ENCODE measurements at regions not wholly inside any gene's neighbourhood (a gene's known extent, or its start where the extent isn't known, plus 50 kb on each side); places are given as distances from the start of the nearest gene placed in this dataset.
A peak's percentile ranks its signal among the peaks of the same experiment; 100 is the strongest.

DNA sequence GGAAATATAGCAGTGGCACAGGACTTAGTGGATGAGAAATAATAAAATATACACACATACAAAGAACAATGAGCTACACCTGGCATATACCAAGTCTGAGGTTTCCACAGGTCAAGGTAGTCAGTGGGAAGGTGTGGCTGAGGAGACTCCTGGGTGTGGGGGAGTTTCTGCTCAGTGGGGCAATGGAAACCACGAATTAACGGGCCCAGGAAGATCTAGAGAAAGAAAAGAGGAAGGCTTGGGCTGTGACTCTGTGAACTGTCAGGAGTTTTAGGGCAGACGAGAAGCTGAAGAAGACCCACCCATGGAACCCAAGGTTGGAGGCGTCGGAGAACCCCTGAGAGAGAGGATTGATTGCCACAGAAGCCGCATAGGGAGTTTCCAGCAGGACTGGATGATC lies 196.5 kb downstream of the HERPUD2 start:
- DNase-seq: no peak

GRCh38 chr7:35495844-35496243 lies 199.1 kb downstream of the HERPUD2 start:
- DNase-seq: no peak

GRCh38 chr7:35495377-35495776 lies 199.6 kb downstream of the HERPUD2 start:
- DNase-seq: peak; percentile 11

DNA sequence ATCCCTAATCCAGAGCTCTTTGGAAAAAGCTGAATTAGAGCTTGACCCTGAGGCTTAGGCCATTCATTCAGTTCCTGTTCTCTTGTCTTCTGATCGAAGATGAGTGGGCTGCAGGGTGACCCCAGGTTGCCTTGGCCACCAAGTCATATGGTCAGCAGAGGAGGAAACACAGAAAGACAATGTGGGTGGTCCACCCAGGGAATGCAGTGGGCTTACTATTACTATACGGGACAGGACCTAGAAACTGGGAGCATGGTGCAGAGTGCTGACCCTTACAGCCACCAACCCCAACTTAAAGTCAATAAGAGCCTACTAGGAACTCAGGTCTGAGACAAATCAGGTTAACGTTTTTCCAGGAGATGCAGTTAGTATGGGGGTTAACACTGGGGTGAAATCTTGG lies 200.5 kb downstream of the HERPUD2 start:
- DNase-seq: no peak

GRCh38 chr7:35492451-35493175 lies 202.3 kb downstream of the HERPUD2 start:
- peak; percentile 20 for DNase-seq

DNA sequence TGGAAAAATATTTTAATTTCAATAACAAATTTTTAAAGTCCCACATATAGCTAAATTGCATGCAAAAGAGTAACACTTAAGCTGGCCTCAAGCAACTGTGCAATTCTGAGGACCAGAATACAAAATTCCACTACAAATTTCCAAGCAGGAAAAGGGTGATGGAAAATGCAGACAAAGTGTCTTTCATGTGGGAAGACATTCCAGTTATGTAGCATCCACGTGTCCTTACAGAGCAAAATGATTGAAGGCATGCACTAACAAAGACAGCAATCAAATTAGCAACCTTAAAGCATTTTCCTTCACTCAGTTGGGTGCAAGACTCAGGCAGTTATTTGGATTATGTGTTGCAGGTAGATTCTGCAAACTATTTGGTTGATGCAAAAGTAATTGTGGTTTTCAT lies 203.7 kb downstream of the HERPUD2 start:
- DNase-seq: no peak

GRCh38 chr7:35487841-35488240 lies 207.1 kb downstream of the HERPUD2 start:
- DNase-seq: no peak

DNA sequence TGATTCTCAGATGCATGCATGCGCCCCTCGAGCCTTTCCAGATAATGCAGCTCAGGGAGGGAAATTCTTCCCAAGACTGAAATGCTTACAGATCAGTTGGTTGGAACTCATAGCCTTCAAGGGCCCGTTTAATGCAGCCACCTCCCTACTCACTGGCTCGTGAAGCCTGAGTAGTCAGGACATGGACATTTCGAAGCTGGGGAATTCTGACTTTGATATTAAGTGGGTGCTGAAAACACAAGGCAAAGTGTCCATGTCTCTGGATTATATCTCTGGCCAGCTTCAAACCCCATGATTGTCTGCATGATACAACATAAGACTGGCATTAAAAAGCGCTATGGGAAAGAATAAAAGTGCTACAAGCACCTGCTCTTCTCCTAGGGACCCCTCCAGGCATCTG lies 207.5 kb downstream of the HERPUD2 start:
- DNase-seq: no peak

DNA sequence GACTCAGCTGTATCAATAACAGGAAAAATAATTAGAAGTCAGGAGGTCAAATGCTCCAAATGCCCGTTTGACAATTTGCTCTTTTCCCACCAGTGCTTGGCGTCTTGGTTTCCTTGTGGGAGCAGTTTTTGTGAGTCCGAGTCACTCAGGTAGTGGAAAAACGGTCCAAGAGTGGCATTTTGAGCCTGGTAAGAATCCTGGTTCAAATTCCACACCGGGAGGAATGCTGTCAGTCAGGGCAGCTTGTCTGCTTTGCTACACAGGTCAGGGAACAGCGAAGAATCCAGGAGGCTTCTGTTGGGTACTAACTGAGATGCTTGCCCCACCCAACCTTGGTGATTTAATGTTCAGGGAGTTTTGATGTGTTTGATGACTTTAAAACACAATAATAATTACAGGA lies 209.5 kb downstream of the HERPUD2 start:
- no peak for DNase-seq

GRCh38 chr7:35483568-35483967 lies 211.4 kb downstream of the HERPUD2 start:
- no peak for DNase-seq

GRCh38 chr7:35482231-35482630 lies 212.7 kb downstream of the HERPUD2 start:
- no peak for DNase-seq

DNA sequence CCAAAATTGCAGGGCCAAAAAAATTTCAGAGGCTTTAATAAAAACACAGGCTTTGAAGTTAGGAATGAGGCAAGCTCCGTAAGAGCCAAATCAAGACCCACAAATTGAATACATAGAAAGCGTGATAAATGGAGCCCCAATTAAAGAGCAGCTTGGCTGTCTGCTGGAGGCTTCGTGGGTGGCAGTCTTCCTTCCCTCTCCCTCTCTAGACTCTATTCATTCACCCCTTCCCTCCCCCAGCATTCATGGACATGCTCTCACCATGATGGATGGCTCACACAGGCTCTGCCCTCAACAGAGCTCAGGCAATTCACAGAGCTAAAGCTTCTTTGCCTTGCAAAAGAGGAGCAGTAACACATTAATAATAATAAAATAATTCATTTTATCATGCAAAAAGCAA lies 214.1 kb downstream of the HERPUD2 start:
- peak; percentile 24 for DNase-seq

DNA sequence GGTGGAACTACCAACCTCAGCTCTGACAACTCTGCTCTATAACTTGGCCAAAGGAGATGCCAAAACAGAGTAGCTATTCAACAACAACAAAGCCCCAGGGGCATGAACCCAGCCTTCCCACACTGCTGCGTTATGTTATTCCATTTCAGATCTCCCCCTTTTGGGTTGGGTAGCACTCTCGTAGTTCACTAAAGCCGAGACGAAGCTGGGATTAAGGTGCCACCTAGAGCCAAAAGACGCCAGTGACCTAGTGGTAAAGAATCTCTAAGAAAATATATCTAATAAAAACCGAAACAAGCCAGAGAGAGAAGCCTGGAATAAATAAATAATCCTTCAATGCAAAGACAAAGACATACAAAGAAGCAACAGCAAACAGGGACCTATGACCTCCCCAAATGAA lies 217.3 kb downstream of the HERPUD2 start:
- no peak for DNase-seq

- DNase-seq: no peak
These were observed 220.2 kb upstream of the TBX20 start for GRCh38 chr7:35474100-35474499.

DNA sequence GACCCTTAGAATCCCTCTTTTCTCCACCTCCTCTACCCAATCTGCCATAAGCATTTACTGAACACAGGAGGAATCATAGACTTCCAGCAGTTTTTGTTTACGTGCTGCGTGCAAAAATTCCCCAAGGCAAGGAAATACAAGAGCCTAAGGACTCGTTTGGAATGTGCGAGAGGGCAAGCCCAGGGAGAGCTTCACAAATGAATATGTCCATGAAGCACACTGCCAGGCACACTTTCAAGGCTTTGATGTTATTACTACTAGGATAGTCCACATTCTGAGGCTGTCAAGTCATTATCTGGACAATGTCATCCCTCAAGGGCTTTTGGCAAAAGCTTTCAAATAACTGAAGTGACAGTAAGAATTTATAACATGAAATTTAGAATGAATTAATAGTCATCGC lies 214.7 kb upstream of the TBX20 start:
- DNase-seq: peak; percentile 4

GRCh38 chr7:35467456-35467978 lies 213.6 kb upstream of the TBX20 start:
- no peak for DNase-seq

- no peak for DNase-seq
These were observed 212.0 kb upstream of the TBX20 start for GRCh38 chr7:35465791-35466336.

- DNase-seq: no peak
These were observed 209.9 kb upstream of the TBX20 start for GRCh38 chr7:35463751-35464150.

DNA sequence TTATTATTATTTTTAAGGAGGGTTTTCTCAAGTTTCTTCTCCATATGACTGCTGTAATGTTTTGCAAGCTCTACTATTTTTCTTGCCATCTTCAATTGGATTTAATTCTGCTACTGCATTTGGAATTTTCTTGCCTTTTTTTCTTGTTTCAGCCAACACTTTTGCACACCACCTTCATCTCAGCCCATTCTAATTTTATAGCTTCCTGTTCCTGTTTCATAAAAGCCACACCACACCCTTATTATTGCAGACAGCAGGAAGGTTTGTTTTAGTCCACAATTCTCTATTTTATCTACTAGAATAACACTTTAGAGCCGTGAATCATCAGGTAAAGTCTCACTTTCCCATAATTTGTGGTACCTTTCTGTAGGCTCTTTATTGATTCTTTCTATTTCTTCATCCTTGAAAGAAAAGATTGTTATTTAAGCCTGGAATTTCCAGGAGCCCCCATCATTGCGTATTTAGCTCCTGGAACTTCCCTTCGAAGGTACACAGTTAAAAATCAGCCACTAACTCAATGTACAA lies 209.3 kb upstream of the TBX20 start:
- DNase-seq: no peak

DNA sequence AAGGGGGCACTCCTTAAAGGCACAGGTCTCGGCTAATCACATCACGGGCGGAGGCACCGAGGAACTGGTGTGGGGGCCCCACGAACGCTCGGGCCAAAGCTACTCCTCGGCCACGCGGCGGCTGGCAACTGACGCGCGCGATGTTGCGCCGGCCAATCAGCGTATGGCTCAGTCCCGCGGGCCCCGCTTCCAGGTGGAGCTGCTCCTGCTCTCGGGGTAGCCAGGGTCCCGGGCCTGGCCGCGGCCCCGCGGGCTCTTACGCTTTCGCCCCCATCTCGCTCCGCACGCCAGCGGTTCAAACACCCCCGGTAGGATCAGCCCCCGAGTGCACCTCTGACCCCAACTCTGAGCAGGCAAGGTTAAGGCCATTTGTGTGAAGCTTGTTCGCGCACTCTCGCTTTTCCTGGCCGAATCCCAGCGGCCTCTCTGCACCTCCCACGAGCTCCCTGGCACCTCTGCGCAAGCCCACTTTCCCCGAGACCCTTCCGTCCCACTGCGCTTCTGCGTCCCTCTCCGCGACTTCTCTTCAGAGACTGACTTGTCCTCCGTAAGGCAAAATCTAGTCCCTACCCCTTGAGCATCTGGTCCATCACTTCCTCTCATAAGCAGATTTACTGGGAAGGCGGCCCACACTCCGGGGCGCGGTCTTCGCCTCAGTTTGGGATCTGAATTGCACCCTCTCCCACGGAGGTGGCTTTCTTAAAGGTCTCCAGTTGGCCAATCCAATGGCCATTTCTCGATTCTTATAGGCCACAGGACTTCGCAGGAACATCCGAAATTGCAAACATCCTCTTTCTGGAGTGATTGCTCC lies 200.9 kb upstream of the TBX20 start:
- DNase-seq: no peak

- DNase-seq: peak; percentile 37
These were observed 196.7 kb upstream of the TBX20 start for GRCh38 chr7:35450456-35451214.

- DNase-seq: no peak
These were observed 194.6 kb upstream of the TBX20 start for GRCh38 chr7:35448486-35448885.

GRCh38 chr7:35446091-35446490 lies 192.2 kb upstream of the TBX20 start:
- DNase-seq: no peak

All from NCI-H69 (cell line).